Neural progenitor cell (in vitro differentiated cells): ENCODE measurements at regions not wholly inside any gene's neighbourhood (a gene's known extent, or its start where the extent isn't known, plus 50 kb on each side); places are given as distances from the start of the nearest gene placed in this dataset.

Source experiments
- CTCF ChIP-seq: fragments of 200-600 bp; sonication (generic); IDR thresholded peaks from 2 replicates; pipeline ENCODE4 v1.5.1; 2017; ENCODE audit warnings: antibody characterized with exemption, mild to moderate bottlenecking
- EZH2 ChIP-seq: fragments of 200-600 bp; sonication (generic); IDR thresholded peaks from 2 replicates; pipeline ENCODE4 v1.6.1; 2017; ENCODE audit warnings: antibody characterized with exemption, mild to moderate bottlenecking, moderate library complexity

DNA sequence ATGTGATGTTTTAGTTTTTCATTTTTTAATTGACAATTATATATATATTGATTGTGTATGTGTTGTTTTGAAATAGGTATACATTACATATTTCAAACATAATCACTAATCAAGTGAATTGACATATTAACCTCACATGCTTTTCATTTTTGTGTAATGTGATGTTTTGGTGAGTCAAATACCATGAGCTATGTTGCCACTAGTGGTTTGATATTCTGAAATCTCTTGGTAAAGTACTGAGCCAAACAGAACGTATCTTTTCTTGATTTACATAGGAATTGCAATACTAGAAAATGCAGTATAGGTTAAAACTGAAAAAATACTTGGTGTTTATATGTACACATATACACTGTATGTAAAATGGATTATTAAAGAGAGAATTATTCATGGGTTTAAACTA is 65.2 kb upstream of the SIAH1 start:
- TF ChIP-seq CTCF (no peak), EZH2 (no peak)
